ENCODE measurements at regions not wholly inside any gene's neighbourhood (a gene's known extent, or its start where the extent isn't known, plus 50 kb on each side); places are given as distances from the start of the nearest gene placed in this dataset.

DNA sequence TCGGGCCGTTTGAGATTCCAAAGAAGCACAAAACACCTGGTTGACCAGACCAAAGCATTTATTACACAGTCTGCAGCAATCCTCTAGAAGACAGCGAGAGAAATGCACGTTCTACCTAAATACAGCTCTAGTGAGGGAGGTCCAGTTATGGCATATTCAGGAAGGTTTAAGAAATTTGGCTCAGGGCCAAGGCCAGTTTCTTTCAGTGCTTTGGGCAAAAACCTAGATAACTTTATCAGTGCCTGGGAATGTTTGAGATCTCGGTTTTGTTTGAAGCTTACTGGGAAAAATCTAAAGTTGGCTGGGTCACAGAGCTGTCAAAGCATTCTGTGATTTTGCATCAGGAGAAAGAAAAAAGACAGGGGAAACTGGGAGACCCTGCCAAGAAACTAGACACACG, 514.0 kb upstream of the TMPRSS15 start:
- no peak for DNase-seq (ENCODE audit: extremely low read depth, low read depth)
- TF ChIP-seq, protein P1, sequence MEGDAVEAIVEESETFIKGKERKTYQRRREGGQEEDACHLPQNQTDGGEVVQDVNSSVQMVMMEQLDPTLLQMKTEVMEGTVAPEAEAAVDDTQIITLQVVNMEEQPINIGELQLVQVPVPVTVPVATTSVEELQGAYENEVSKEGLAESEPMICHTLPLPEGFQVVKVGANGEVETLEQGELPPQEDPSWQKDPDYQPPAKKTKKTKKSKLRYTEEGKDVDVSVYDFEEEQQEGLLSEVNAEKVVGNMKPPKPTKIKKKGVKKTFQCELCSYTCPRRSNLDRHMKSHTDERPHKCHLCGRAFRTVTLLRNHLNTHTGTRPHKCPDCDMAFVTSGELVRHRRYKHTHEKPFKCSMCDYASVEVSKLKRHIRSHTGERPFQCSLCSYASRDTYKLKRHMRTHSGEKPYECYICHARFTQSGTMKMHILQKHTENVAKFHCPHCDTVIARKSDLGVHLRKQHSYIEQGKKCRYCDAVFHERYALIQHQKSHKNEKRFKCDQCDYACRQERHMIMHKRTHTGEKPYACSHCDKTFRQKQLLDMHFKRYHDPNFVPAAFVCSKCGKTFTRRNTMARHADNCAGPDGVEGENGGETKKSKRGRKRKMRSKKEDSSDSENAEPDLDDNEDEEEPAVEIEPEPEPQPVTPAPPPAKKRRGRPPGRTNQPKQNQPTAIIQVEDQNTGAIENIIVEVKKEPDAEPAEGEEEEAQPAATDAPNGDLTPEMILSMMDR (IDR thresholded peaks at IDR 0.05; ENCODE audit: low read depth, low read length): no peak

DNA sequence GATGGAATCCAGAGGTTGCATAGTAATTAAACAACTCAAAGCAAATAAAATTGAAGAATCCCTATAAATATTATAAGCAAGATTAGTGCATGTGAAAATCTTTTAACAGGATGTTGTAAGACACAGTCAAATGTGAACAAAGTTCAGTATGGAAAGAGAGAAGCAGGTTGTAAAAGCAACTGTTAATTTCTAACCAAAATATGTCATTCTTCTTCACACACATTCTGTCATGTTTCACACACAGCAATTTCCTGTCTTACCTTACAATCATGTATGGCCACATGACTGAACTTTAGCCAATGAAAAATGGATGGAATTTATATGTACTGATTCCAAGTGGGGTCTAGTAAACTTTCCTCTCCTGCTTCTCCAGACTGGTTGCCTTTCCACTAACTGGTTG, 527.7 kb upstream of the TMPRSS15 start:
- DNase-seq (ENCODE audit: extremely low read depth, low read depth): no peak
- TF ChIP-seq, protein P1 (IDR thresholded peaks at IDR 0.05; ENCODE audit: low read depth, low read length): no peak

DNA sequence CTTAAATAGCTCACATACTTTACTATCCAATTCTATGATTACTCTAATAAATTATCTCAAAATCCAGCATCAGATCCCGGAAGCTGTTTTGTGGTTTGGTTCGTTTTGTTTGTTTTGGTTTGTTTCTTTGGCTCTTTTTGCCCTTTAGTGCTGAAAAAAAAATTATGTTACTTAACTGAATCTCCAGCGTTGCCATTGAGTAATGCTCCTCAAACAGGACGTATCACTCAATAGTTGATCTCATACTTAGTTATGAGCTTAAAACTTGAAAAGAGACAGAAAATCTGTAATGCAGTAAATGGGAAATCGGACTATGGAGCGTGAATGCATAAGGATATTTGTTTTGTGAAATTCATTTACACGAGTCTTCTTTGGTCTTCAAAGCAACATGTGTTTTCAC, 533.8 kb upstream of the TMPRSS15 start:
- TF ChIP-seq, protein P1 (IDR thresholded peaks at IDR 0.05; ENCODE audit: low read depth, low read length): no peak
- no peak for DNase-seq (ENCODE audit: extremely low read depth, low read depth)

DNA sequence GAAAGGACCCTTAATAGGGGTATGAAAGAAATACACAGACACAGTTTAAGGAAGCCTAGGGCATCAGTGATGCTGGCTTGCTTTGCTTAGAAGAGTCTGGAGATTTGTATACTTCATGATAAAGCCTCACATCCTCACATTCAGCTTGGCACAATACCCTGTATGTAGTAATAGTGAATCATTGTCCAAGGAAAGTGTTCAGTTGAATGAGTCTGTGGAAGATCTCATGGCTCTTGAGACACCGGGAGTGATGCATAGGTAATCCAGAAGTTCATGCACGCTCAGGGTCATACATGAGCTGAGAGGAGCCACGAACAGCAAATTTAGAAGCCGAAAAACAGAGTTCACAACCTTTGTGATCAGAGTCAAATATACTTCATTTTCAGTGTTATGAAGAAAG, 537.2 kb upstream of the TMPRSS15 start:
- DNase-seq (ENCODE audit: extremely low read depth, low read depth): no peak
- TF ChIP-seq, protein P1 (IDR thresholded peaks at IDR 0.05; ENCODE audit: low read depth, low read length): no peak

DNA sequence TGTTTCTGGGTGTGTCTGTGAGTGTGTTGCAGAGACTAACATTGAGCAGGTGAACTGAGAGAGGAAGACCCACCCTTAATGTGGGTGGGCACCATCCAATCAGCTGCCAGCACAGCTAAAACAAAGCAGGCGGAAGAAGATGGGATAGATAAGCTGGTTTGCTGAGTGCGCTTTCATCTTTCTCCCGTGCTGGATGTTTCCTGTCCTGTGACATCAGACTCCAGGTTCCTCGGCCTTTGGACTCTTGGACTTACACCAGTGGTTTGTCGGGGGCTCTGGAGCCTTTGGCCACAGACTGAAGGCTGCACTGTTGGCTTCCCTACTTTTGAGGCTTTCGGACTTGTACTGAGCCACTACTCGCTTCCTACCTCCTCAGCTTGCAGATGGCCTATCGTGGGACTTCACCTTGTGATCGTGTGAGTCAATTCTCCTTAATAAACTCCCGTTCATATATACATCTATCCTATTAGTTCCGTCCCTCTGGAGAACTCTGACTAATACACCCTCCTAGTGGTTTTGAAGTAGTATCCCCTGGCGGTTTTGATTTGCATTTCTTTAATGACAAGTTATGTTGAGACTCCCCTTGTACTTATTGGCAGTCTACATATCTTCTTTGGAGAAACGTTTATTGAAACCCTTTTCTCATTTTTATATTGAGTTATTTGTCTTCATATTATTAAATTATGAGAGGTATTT, 546.6 kb upstream of the TMPRSS15 start:
- DNase-seq (ENCODE audit: extremely low read depth, low read depth): no peak
- TF ChIP-seq, protein P1 (IDR thresholded peaks at IDR 0.05; ENCODE audit: low read depth, low read length): no peak

DNA sequence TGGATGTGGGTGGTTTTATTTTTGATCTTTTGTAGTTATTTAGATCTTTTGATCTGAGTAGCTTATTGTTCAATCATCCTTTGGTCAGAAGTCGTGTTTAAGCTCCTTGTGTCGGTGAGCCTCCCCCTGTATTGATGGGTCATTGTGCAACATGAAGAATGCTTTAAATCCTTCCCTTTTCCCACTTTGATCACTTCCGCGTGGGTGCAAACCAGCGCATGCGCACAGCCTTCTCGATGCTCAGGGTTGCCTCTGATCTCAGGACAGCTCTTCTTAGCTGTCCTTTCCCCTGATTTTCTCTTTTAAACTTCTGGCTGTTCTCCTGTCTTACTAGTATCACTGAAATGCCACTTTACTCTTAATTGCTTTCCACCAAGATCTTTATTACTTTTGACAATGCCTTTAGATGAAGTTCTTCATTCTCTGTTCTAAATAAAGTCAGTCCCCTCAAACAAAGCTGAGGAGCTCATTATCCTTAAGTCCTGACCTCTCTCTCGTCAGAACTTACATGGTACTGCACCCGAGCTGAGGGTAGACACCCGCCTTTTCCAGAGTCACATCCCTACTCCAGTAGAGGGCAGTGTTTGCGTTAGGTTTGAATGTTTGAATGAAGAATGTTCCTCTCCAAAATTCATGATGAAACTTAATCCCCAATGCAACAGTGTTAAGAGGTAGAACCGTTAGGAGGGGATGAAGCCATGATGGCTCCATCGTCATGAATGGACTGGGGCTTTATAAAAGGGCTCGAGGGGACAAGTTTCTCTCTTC, 547.9 kb upstream of the TMPRSS15 start:
- DNase-seq (ENCODE audit: extremely low read depth, low read depth): no peak
- TF ChIP-seq, protein P1 (IDR thresholded peaks at IDR 0.05; ENCODE audit: low read depth, low read length): no peak

DNA sequence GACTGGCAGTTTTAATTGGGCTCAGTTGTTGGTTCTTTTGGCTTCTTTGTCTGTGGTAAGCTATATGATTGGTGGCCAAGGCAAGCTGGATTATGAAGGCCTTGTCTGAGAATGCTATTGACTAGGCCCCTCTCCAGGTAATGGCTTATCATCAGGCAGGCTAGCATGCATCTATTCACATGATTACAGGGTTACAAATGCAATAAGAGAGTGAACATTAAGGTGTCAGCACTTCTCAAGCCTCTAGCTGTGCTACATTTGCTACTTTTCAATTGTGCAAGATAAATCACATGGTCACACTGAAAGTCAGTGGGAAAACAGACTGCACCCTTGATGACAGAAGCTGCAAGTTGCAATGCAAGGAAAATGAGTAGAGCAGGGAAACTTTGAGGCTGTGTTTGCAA, 550.9 kb upstream of the TMPRSS15 start:
- DNase-seq (ENCODE audit: extremely low read depth, low read depth): no peak
- TF ChIP-seq, protein P1 (IDR thresholded peaks at IDR 0.05; ENCODE audit: low read depth, low read length): no peak
